Urothelium cell line (cell line): ENCODE measurements at regions not wholly inside any gene's neighbourhood (a gene's known extent, or its start where the extent isn't known, plus 50 kb on each side); places are given as distances from the start of the nearest gene placed in this dataset.
A peak's percentile ranks its signal among the peaks of the same experiment; 100 is the strongest.
"Not testable (repeated sequence)": the region's sequence is repeated elsewhere in the genome, so short reads cannot be mapped to it uniquely, and the experiment has no call there.

Experiments
- DNase-seq: peaks from one replicate; pipeline ENCODE4 v3.0.0; 2011; ENCODE audit warnings: low spot score, mixed read lengths
- FAIRE-seq: peaks from 2 replicates; lab custom pipeline; 2011; peaks lifted over from hg19 to GRCh38; lab: Jason Lieb, UNC

- DNase-seq (no peak), FAIRE-seq (no peak)
Measured at GRCh38 chr9:119688547-119688946, 319.3 kb upstream of the BRINP1 start.

DNA sequence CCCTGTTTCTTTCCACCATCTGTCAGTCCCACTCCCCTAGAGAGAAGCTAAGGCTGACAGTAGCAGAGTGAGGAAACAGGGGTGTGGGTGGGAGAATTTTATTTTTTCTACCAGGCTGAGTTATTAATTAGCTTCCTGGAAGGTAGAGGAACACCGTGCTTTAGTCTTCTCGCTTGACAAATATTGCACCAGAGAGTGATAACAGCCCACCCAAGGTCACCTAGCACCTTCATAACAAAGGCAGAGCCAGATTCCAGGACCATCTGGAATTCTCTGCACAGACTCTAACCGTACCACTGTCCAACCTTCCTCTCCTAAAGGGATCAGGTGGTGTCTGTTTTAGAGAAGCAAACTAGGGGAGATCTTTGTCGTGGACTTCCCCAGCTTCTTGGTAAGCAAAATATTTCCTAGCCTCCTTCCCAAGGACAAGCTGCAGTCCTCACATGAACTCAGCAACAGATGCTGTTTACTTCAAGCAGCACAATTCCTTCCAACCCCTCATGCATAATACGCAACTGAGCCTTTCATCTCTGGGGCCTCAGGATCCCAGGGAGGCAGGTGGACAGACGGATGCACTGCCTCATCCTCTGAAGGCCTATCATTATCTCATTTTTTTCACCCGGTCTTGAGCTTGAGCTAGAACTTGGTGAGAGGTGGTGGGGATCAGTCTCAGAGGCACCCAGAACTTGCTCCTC, 308.7 kb upstream of the BRINP1 start:
- DNase-seq (no peak), FAIRE-seq (no peak)

DNA sequence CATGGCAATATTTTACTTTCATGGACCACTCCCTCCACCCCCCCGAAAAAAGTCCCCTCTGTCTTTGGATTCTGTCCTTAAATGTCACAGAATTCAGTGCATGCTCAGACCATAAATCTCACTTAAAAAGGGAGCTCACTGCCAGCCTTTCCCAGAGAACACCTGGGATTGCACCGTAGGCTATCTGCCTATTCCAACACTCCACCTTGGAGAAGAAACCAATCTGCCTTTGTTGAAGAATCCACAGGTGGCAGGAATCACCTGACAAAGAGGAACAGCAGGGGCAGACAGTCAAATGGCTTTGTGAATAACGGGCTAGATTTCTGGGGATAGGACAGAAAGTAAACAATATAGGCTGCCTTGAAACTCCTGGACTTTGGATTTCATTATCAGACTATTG, 306.7 kb upstream of the BRINP1 start:
- no peak for FAIRE-seq

DNA sequence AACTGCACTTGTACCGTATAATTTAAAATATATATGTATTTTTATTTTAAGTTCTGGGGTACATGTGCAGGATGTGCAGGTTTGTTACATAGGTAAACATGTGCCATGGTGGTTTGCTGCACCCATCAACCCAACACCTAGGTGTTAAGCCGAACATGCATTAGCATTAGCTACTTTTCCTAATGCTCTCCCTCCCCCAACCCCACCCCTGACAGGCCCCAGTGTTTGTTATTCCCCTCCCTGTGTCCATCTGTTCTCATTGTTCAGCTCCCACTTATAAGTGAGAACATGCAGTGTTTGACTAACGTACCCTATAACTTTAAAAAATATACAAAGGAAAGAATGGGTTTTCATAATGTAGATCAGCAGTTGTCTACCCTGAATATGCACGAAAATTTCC, 303.5 kb upstream of the BRINP1 start:
- FAIRE-seq, DNase-seq: not testable (repeated sequence)

More for the DNA sequence above, 306.7 kb upstream of the BRINP1 start:
- no peak for DNase-seq

- no peak for DNase-seq
- no peak for FAIRE-seq
Measured at GRCh38 chr9:119667916-119668315, 298.7 kb upstream of the BRINP1 start.

- no peak for DNase-seq
- no peak for FAIRE-seq
Measured at GRCh38 chr9:119667163-119667562, 297.9 kb upstream of the BRINP1 start.

DNA sequence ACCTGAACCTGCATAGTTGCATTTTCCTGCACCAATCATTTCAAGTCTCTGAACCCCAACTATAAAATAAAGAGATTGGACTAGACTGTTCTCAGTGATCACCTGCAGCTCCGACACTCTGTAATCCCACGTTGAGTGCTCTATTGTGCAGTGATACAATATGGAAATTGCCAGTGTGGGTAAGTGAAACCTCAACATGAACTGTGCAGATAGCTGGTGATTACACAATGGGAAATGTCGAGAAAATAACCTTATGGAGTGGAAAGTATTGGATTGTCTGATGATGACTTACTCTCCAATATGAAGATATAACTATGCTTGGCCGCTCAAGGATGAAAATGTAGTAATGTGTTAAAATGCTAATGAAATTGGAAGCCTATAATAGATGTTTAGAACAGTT, 293.1 kb upstream of the BRINP1 start:
- FAIRE-seq (no peak), DNase-seq (no peak)

DNA sequence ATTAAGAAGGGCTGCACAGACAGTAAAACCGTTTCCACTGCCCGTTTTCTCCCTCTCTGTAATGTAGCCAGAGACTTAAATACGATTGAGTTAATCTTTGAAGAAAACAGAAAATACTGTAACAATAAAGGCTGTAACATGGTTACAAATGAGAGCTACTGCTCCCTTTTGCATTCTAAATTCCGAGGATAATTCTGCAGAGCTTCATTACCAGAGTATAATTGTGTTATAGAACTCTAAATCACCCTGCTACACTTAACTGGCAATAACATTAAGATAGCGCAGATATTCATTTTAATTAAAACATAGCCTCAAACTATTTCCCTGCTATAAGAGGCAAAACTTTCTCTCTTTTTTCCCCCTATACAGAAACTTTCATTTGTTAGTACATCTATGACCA, 283.7 kb upstream of the BRINP1 start:
- FAIRE-seq (no peak), DNase-seq (no peak)

DNA sequence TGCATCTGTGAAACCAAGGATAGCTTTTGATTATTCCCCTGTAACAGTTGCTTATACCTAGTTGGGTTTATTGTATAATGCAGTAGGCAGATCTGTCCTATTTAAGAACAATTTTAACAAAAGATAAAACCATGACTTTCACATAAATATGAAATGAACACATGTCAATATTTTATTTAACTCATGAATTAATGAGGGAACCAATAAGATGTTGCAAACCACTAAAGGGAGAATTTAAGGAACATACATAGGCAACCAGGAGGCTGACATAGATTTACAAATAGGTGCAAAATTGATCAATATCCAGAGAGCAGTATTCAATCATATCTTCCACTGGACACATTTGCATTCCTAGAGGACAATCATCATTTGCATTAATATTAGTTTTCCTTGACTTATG, 280.0 kb upstream of the BRINP1 start:
- FAIRE-seq (no peak), DNase-seq (no peak)

GRCh38 chr9:119639287-119639955, 270.2 kb upstream of the BRINP1 start:
- DNase-seq, result peak; percentile 16
- FAIRE-seq, result no peak

- DNase-seq, result no peak
- FAIRE-seq, result no peak
Measured at GRCh38 chr9:119634006-119634405, 264.8 kb upstream of the BRINP1 start.

DNA sequence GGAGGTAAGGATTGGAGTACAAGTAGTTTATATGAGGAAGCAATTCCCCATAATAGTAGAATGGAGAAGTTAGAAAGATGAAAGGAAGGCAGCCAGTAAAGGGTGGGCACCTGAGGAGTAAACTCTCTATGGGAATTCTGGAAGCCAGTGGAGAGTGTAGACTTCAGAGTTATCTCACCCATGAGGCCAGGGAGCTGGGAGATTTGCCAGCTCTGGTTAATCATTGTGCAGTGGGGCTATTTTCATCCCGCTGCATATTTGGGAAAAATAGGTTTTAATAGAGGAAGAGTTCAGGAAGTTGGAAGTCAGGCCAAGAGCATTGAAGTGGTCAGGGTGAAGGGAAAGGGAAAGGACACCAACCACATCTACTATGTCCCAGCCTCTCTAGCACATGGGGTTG, 242.3 kb upstream of the BRINP1 start:
- no peak for FAIRE-seq

GRCh38 chr9:119609277-119609971, 240.2 kb upstream of the BRINP1 start:
- no peak for FAIRE-seq
- DNase-seq, result no peak

More for the DNA sequence above, 242.3 kb upstream of the BRINP1 start:
- no peak for DNase-seq

- FAIRE-seq, result no peak
- DNase-seq, result no peak
Measured at GRCh38 chr9:119601632-119602031, 232.4 kb upstream of the BRINP1 start.

DNA sequence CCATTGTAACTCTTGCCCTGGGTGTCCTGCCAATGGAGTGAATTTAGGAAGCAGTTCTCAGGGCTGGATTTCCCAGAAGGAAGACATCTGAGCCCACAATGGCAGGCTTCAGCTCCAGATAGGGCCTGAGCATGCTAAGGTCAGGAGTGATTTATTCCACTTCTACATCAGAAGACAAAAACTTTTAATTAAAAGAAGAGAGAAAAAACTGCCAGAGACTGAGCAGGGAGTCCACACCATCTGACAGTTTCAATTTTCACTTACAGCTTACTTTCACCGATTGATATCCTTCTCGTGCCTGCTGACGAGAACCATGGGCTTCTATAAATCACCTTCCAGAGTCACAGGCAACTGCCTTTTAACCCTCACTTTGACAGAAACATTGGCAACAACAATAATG, 228.3 kb upstream of the BRINP1 start:
- FAIRE-seq (no peak), DNase-seq (no peak)

- DNase-seq (no peak), FAIRE-seq (no peak)
Measured at GRCh38 chr9:119596703-119597102, 227.5 kb upstream of the BRINP1 start.

DNA sequence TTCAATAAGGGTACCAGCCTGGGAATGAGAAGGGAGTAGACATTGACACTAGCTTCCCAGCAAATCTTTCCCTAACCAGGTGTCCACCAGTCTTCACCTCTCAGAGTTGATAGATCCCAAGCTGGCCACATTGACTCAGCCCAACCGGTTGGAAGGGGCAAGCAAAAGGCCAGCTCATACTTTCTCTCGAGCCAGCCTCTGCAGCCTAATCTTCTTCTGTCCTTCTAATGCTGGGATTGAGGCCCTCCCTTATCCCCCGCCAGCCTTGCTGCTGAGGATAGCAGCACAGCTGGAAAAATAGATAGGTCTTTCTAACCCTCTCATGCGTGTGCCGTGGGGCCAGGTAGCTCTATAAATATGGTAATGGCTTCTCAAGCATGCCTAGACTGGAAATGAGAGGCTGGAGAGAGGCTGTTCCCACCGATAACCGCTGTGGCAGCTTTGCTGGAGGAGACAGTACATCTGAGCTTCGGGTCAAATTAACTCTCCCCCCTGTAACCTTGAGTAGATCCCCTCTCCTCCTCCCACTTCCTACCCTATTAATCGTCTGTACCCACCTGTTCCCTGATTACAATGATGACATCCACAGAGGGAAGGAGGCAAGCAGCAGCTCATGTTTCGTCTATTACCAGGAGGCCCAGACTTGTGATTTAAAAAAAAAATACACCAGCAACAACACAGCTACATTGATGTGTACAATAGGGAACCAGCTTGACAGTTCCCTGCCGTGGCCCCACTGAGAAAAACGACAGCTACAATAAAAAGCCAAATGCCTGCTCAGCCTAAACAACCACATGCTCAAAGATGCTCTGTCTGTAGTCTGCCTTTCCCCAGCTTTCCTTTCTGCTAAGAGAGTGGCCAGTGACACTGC, 219.9 kb upstream of the BRINP1 start:
- no peak for FAIRE-seq
- no peak for DNase-seq

- FAIRE-seq, result no peak
- DNase-seq, result no peak
Measured at GRCh38 chr9:119577881-119578280, 208.6 kb upstream of the BRINP1 start.

- DNase-seq, result no peak
- no peak for FAIRE-seq
Measured at GRCh38 chr9:119559986-119560385, 190.8 kb upstream of the BRINP1 start.

DNA sequence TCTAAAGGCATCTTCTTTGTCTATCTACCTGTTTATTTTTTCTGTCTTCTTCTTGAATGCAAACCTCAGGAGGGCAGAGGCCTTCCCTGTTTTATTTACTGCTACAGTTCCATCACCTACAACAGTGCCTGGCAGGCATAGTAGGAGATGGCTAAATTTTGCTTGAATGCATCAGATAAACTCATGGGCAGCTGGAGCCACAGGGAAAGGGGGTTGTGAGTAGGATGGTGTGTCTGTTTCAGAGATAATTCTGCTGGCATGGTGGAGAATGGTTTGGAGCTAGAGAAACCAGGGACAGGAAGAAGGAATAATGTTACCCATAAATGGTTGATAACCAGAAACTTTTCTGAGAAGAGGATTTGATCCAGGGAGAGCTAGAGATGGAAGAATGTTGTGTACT, 189.8 kb upstream of the BRINP1 start:
- no peak for DNase-seq
- FAIRE-seq, result no peak
